NCI-H2107 treated with DMSO at 0.1 percent for 48 hours (cell line): ENCODE measurements at regions not wholly inside any gene's neighbourhood (a gene's known extent, or its start where the extent isn't known, plus 50 kb on each side); places are given as distances from the start of the nearest gene placed in this dataset.
"Not testable (repeated sequence)": the region's sequence is repeated elsewhere in the genome, so short reads cannot be mapped to it uniquely, and the experiment has no call there.

Experiments used
- DNase-seq: peaks from one replicate; lab custom pipeline; 2025; ENCODE audit not compliant: unreplicated experiment; lab: John Stamatoyannopoulos, UW

GRCh38 chr2:8329660-8330622 is 351.9 kb upstream of the ID2 start:
- DNase-seq, result no peak

GRCh38 chr2:8331068-8331467 is 350.8 kb upstream of the ID2 start:
- DNase-seq, result no peak

DNA sequence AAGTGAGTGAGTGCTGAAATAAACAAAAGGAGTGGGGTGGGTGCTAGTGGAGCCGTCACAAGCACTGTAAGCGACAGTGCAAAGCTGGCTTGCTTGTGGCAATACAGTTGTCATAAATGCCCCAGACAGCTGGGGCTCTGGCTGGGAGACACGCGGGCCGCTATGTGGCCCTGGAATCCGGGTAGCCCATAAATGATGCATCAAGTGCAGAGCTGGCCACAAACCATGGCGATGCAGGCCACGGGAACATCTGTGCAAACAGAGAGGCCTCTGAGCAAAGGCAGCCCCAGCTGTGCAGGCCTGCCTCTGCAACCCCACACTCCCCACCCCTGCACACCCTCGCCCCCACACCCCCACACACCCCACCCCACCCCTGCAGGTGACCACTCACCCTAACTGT is 349.2 kb upstream of the ID2 start:
- DNase-seq, result no peak

DNA sequence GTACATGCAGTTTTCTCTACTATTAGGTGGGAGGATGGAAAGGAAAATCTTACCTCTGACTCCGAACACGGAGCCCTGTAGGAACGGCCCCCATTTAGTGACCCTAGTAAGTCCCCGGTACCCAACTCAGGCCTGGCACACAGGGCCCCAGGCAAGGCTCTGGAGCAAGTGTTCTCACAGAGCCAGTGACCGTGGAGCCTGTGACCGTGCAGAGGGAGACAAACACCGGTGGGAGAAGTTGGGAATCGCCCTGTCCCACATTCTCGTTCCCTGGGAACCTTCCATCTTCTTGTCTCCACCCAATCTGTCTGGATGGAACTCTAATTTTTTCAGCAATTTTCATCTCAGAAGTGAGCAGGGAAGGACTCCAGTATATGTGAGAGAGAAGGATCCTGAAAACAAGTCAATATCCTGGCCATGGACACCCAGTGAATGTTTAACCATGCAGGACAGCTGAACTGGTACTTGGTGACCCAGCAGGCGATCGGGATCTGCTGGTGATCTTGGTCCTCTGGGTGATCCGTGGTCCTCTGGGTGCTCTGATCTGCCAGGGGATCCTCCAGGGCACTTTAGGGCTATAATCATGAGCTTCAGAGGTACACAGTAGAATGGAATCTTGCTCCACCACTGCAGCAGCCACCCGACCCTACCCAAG is 348.6 kb upstream of the ID2 start:
- no peak for DNase-seq

GRCh38 chr2:8333832-8334187 is 348.0 kb upstream of the ID2 start:
- not testable (repeated sequence) for DNase-seq

GRCh38 chr2:8334866-8335325 is 347.0 kb upstream of the ID2 start:
- DNase-seq, result no peak

DNA sequence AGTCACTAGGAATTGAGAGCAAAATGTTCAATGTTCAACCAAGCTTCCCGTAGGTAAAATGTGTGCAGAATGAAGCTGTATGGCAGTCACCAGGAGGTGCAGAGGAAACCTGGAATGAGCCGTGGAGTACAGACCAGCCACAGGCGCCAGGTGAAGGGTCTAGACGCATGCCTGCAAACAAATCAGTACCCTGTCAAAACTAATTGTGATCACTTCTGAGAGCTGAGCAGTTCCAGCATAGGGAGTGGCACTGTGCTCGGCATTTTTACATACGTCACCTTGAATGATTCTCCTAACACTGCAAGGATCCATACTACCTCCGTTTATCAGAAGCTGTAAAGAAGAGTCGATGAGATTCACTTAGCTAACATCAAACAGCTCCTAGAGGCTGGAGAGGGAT is 346.1 kb upstream of the ID2 start:
- no peak for DNase-seq

DNA sequence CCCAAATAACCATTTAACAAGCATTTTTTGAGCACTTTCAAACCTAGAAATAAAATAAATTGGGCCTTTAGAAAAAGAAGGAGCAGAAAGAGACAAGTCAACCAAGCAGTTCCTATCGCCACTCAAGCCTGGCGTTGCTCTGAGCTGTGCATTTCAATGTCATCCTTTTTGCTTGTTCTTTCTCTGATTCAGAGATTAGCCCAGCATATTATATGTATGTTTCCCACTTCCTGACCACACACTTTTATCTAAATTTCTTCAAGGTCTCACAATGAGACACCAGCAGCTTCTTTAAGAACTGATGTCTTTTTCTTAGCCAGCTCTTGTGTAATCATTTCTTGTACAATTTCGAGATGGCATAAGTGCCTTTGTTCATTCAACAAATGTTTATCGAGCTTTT is 344.5 kb upstream of the ID2 start:
- no peak for DNase-seq

GRCh38 chr2:8342407-8342806 is 339.4 kb upstream of the ID2 start:
- no peak for DNase-seq

DNA sequence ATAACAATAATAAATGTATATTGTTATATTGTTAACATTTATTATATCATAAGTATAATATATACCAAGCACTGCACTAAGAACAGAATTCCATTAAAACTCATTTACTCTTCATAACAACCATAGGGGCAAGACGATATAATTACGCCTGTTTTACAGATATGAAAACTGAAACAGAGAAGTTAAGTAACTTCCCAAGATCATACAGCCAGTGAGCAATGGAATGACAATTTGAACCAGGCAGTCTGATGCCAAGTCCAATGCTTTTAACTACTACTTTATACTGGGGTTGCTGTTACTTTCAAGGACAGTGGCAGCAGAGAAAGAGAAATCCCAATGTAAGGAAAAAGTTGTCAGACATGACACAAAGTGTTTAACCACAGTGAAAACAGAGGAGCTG is 338.8 kb upstream of the ID2 start:
- no peak for DNase-seq

- DNase-seq, result no peak
Observed at GRCh38 chr2:8344144-8345097, 337.4 kb upstream of the ID2 start.

DNA sequence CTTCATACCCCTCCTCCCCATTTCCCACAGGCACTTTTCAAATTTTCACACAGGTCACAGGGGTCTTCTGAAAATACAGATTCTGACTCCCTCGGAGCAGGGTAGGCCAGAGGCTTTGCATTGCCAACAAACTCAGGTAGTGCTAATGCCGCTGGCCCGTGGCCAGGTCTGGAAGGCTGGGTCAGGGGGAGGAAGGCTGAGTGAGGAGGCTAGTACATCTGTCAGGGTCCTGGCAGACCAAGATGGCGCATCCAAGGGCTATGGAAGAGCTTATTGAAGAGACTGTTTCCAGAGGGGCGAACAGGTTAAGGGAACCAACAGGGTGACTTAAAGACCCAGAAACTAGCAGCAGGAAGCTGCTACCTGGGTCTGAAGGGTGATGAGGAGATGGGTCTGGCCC is 336.7 kb upstream of the ID2 start:
- no peak for DNase-seq

DNA sequence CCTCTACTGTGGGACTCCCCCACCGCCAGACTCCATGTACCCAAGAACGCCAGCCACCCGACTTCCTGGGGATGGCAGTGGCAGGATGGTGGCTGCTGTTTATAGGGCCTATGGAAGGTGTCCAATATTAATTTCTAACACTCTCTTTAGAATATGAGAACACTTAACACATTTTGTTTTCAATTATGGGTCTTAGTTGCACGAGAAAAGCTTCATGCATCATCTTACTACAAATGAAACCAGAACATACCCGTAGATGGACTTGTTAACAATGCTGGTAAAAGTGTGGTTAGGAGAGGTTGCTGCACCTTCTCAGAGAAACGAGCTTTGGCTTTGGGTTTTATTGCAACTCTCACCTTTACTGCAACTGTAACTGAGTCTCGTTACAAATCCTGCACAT is 335.6 kb upstream of the ID2 start:
- DNase-seq, result no peak

DNA sequence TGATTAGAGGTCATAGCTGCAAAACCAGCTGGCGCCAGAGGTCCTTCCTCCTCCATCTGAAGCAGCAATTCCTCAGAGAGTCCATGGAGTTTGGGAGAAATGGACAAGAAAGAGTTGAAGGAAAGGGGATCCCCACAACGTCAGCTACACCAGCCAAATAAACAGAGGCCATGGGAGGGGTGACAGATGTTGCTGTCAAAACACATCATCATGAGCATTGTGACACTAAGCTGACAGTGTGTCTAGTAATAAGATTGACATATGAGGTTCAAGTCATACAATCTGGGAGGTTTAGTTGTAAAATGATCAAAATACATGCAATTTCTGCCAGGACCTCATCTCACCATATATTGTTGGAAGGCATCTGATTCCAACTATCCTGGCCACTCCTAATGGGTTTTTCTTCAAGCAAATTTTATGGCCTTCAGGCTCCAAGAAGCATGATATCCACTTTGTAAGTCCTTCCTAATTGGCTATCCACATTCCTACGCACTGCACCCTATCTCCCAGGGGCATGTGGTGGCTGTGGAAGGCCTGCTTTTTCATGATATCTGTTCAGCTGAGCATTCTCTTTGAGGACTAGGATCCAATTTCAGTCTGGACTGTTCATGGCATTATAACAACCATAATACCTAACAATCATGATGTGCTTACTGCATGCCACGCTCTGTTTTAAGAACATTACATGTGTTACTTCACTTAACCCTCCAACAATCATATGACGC is 335.0 kb upstream of the ID2 start:
- DNase-seq, result peak; percentile 24

- DNase-seq, result not testable (repeated sequence)
Observed at GRCh38 chr2:8348911-8349310, 332.9 kb upstream of the ID2 start.

DNA sequence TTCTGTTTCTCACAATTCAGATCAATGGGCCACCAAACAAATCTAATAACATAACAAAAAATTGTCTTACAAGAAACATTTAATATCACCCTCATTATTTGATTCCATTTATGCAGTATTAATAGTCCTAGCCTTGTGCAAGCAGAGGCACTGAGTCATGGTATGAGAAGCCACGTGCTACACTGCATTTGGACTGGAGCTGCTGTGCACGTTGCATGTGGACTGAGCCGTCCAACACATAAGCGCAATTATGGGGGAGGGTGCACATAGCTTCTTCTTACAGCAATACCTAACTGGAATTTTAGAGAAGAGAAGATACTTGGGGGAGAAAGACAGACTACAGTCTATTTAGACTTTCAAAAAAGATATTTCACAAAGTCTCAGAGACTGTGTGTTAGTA is 329.6 kb upstream of the ID2 start:
- no peak for DNase-seq

- no peak for DNase-seq
Observed at GRCh38 chr2:8352989-8353388, 328.9 kb upstream of the ID2 start.

- no peak for DNase-seq
Observed at GRCh38 chr2:8355102-8355859, 326.6 kb upstream of the ID2 start.

GRCh38 chr2:8357738-8358518 is 323.9 kb upstream of the ID2 start:
- DNase-seq, result no peak
